Muscle of leg (tissue), 3 donors: ENCODE measurements at regions not wholly inside any gene's neighbourhood (a gene's known extent, or its start where the extent isn't known, plus 50 kb on each side); places are given as distances from the start of the nearest gene placed in this dataset.
"Not testable (repeated sequence)": the region's sequence is repeated elsewhere in the genome, so short reads cannot be mapped to it uniquely, and the experiment has no call there.

Source experiments
- DNase-seq: peaks from one replicate; pipeline ENCODE4 v3.0.0; 2013
- H3K27ac ChIP-seq: one replicate; pipeline ENCODE4 v1.5.1; 2013; ENCODE audit warnings: mild to moderate bottlenecking, low read length, control low read depth
- H3K27me3 ChIP-seq: one replicate; pipeline ENCODE4 v1.6.1; 2013; ENCODE audit warnings: low read length; ENCODE audit not compliant: control insufficient read depth, insufficient read depth
- H3K36me3 ChIP-seq: one replicate; pipeline ENCODE4 v1.6.1; 2013; ENCODE audit warnings: low read length; ENCODE audit not compliant: control insufficient read depth, insufficient read depth
- H3K4me1 ChIP-seq: one replicate; pipeline ENCODE4 v1.6.1; 2013; ENCODE audit warnings: low read length; ENCODE audit not compliant: control insufficient read depth, insufficient read depth
- H3K4me3 ChIP-seq: one replicate; pipeline ENCODE4 v1.5.1; 2013; ENCODE audit warnings: low read length, control low read depth
- H3K9me3 ChIP-seq: replicated peaks from 2 replicates; pipeline ENCODE4 v1.6.1; 2013; ENCODE audit warnings: low read depth, low read length; ENCODE audit not compliant: control insufficient read depth
- WGBS: methylation state at CpG from one replicate; pipeline ENCODE4 v1.1.5; 2013; ENCODE audit warnings: missing lambda C conversion rate; ENCODE audit not compliant: insufficient coverage; 5-methylcytosine and 5-hydroxymethylcytosine counted together

GRCh38 chr12:131520553-131520952 is 190.3 kb upstream of the SFSWAP start:
- H3K4me1 ChIP-seq, H3K27ac ChIP-seq, H3K4me3 ChIP-seq, DNase-seq, H3K9me3 ChIP-seq, H3K27me3 ChIP-seq, H3K36me3 ChIP-seq: not testable (repeated sequence)
- 62% methylated on average over 2 of the region's 8 CpGs for WGBS

- no peaks in the 10 kb centered on the region for H3K9me3 ChIP-seq
- H3K4me1 ChIP-seq: no peaks in the 10 kb centered on the region
- no peak overlapping the region for H3K4me3 ChIP-seq
- no peaks in the 10 kb centered on the region for H3K36me3 ChIP-seq
- peaks cover 2% of the 10 kb centered on the region for H3K27me3 ChIP-seq
- no peak for DNase-seq
- H3K27ac ChIP-seq: no peak overlapping the region
- 93% methylated on average over 2 of the region's 6 CpGs for WGBS
Observed at GRCh38 chr12:131521326-131521725, 189.6 kb upstream of the SFSWAP start.

GRCh38 chr12:131525795-131526508 is 184.9 kb upstream of the SFSWAP start:
- WGBS: 77% methylated on average over 19 of the region's 23 CpGs
- no peak for DNase-seq
- Histone ChIP-seq H3K4me1 (no peaks in the 10 kb centered on the region), H3K36me3 (no peaks in the 10 kb centered on the region), H3K4me3 (no peak overlapping the region), H3K27me3 (peaks cover 2% of the 10 kb centered on the region), H3K9me3 (no peaks in the 10 kb centered on the region), H3K27ac (no peak overlapping the region)

- no peaks in the 10 kb centered on the region for H3K36me3 ChIP-seq
- no peaks in the 10 kb centered on the region for H3K9me3 ChIP-seq
- H3K27me3 ChIP-seq: peaks cover 2% of the 10 kb centered on the region
- no peak for DNase-seq
- H3K4me3 ChIP-seq: no peak overlapping the region
- no peaks in the 10 kb centered on the region for H3K4me1 ChIP-seq
- 82% methylated on average over 8 of the region's 11 CpGs for WGBS
- no peak overlapping the region for H3K27ac ChIP-seq
Observed at GRCh38 chr12:131527092-131527491, 183.8 kb upstream of the SFSWAP start.

GRCh38 chr12:131527736-131528135 is 183.2 kb upstream of the SFSWAP start:
- no peaks in the 10 kb centered on the region for H3K9me3 ChIP-seq
- peaks cover 2% of the 10 kb centered on the region for H3K27me3 ChIP-seq
- DNase-seq: no peak
- no peaks in the 10 kb centered on the region for H3K4me1 ChIP-seq
- H3K36me3 ChIP-seq: no peaks in the 10 kb centered on the region
- H3K4me3 ChIP-seq: no peak overlapping the region
- WGBS: 40% methylated on average over 2 of the region's 9 CpGs
- no peak overlapping the region for H3K27ac ChIP-seq

GRCh38 chr12:131528144-131528543 is 182.7 kb upstream of the SFSWAP start:
- Histone ChIP-seq H3K9me3 (no peaks in the 10 kb centered on the region), H3K36me3 (no peaks in the 10 kb centered on the region), H3K4me3 (no peak overlapping the region), H3K27ac (no peak overlapping the region), H3K27me3 (peaks cover 2% of the 10 kb centered on the region), H3K4me1 (no peaks in the 10 kb centered on the region)
- no peak for DNase-seq
- 93% methylated on average over 4 of the region's 11 CpGs for WGBS

- Histone ChIP-seq H3K36me3 (no peaks in the 10 kb centered on the region), H3K27me3 (peaks cover 2% of the 10 kb centered on the region), H3K4me1 (no peaks in the 10 kb centered on the region), H3K9me3 (no peaks in the 10 kb centered on the region), H3K4me3 (no peak overlapping the region), H3K27ac (no peak overlapping the region)
- 65% methylated on average over 3 of the region's 5 CpGs for WGBS
- no peak for DNase-seq
Observed at GRCh38 chr12:131528667-131529066, 182.2 kb upstream of the SFSWAP start.

- Histone ChIP-seq H3K27me3 (peaks cover under 1% of the 10 kb centered on the region), H3K4me1 (no peaks in the 10 kb centered on the region)
- WGBS: 82% methylated on average over 12 of the region's 18 CpGs
Observed at GRCh38 chr12:131529196-131530040, 181.5 kb upstream of the SFSWAP start.

GRCh38 chr12:131530041-131530332 is 180.9 kb upstream of the SFSWAP start:
- DNase-seq: no peak
- WGBS: 85% methylated on average over 5 of the region's 7 CpGs
- Histone ChIP-seq H3K27ac (no peak overlapping the region), H3K9me3 (no peaks in the 10 kb centered on the region), H3K4me1 (no peaks in the 10 kb centered on the region), H3K36me3 (no peaks in the 10 kb centered on the region), H3K4me3 (no peak overlapping the region), H3K27me3 (peaks cover 3% of the 10 kb centered on the region)

More at GRCh38 chr12:131529196-131530040, 181.5 kb upstream of the SFSWAP start:
- Histone ChIP-seq H3K4me3 (no peak overlapping the region), H3K9me3 (no peaks in the 10 kb centered on the region), H3K27ac (no peak overlapping the region), H3K36me3 (no peaks in the 10 kb centered on the region)
- DNase-seq: no peak

GRCh38 chr12:131530422-131530821 is 180.5 kb upstream of the SFSWAP start:
- H3K4me1 ChIP-seq: no peaks in the 10 kb centered on the region
- 31% methylated on average over 5 of the region's 5 CpGs for WGBS
- H3K36me3 ChIP-seq: no peaks in the 10 kb centered on the region
- DNase-seq: peak; percentile 7
- H3K27me3 ChIP-seq: peaks cover 3% of the 10 kb centered on the region
- no peak overlapping the region for H3K27ac ChIP-seq
- no peaks in the 10 kb centered on the region for H3K9me3 ChIP-seq
- H3K4me3 ChIP-seq: no peak overlapping the region
